ENCODE measurements at regions not wholly inside any gene's neighbourhood (a gene's known extent, or its start where the extent isn't known, plus 50 kb on each side); places are given as distances from the start of the nearest gene placed in this dataset.

- DNase-seq, result no peak
Measured at GRCh38 chr6:48206091-48206490, 95.1 kb upstream of the PTCHD4 start.

- no peak for DNase-seq
Measured at GRCh38 chr6:48200869-48201390, 89.9 kb upstream of the PTCHD4 start.

GRCh38 chr6:48199499-48199898 is 88.5 kb upstream of the PTCHD4 start:
- DNase-seq, result no peak

GRCh38 chr6:48197941-48198340 is 86.9 kb upstream of the PTCHD4 start:
- no peak for DNase-seq

GRCh38 chr6:48194596-48195295 is 83.7 kb upstream of the PTCHD4 start:
- DNase-seq, result no peak

GRCh38 chr6:48188158-48188557 is 77.2 kb upstream of the PTCHD4 start:
- no peak for DNase-seq

GRCh38 chr6:48186746-48187145 is 75.7 kb upstream of the PTCHD4 start:
- no peak for DNase-seq

- DNase-seq, result no peak
Measured at GRCh38 chr6:48184648-48185047, 73.7 kb upstream of the PTCHD4 start.

GRCh38 chr6:48183811-48184605 is 73.0 kb upstream of the PTCHD4 start:
- DNase-seq, result no peak

- no peak for DNase-seq
Measured at GRCh38 chr6:48183178-48183577, 72.2 kb upstream of the PTCHD4 start.

- DNase-seq, result no peak
Measured at GRCh38 chr6:48178700-48179099, 67.7 kb upstream of the PTCHD4 start.

- DNase-seq, result no peak
Measured at GRCh38 chr6:48177786-48178185, 66.8 kb upstream of the PTCHD4 start.

GRCh38 chr6:48176645-48177308 is 65.8 kb upstream of the PTCHD4 start:
- DNase-seq, result no peak

GRCh38 chr6:48169635-48170034 is 58.6 kb upstream of the PTCHD4 start:
- DNase-seq, result no peak

Measured in activated effector memory CD4-positive, alpha-beta T cell treated with anti-CD3 and anti-CD28 coated beads, Interleukin-2, amount 50 U/mL, for 16 hours (primary cell).